HG03045 (cell line): ENCODE measurements at regions not wholly inside any gene's neighbourhood (a gene's known extent, or its start where the extent isn't known, plus 50 kb on each side); places are given as distances from the start of the nearest gene placed in this dataset.
"Not testable (repeated sequence)": the region's sequence is repeated elsewhere in the genome, so short reads cannot be mapped to it uniquely, and the experiment has no call there.

ENCODE experiments used
- ATAC-seq: cut with Tn5 transposase; IDR thresholded peaks from one replicate; pipeline ENCODE4 v1.9.1; 2021; ENCODE audit warnings: mild to moderate bottlenecking, moderate library complexity; ENCODE audit not compliant: unreplicated experiment

DNA sequence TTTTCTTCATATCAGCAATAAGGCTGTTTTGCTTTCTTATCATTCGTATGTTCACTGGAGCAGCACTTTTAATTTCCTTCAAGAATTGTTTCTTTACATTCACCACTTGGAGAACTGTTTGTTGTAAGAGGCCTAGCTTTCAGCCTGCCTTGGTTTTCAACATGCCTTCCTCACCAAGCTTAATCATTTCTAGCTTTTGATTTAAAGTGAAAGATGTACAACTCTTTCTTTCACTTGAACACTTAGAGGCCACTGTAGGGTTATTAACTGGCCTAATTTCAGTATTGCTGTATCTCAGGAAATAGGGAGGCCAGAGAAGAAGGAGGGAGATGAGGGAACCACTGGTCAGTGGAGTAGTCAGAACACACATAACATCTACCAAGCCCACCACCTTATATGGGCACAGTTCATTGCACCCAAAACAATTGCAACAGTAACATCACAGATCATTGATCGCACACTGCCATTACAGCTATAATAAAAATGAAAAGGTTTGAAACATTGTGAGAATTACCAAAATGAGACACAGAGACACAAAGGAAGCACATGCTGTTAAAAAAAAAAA lies 181.4 kb upstream of the TUBA3C start:
- no peak for ATAC-seq

- ATAC-seq: not testable (repeated sequence)
Observed at GRCh38 chr13:19359697-19360096, 178.1 kb upstream of the TUBA3C start.

- no peak for ATAC-seq
Observed at GRCh38 chr13:19345916-19346422, 164.3 kb upstream of the TUBA3C start.

GRCh38 chr13:19345158-19345557 lies 163.5 kb upstream of the TUBA3C start:
- ATAC-seq: peak; percentile 20

DNA sequence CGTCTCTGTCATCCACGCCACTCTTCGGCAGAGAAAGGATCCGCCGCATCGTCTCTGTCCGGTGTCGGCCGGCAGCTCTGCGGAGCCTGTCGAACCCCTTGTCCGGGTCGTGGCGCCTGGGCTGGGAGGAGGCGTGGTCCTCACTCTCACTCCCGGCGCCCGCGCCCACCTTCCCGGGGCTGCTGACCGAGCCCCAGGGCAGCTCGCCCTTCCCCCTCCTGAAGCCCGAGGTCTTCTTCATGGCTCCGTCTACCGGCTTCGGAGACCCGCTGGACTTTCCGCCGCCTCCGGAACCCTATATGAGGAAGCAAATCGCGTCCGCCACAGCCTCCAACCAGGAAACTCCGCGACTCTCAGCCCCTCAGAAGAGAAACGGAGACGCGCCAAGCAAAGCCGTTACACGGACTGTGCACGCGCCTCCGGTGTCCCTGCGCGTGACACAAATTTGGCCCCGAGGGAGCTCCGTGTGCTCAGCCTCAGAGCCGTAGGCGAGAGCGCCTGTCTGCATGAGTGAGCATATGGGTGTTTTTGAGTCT lies 163.0 kb upstream of the TUBA3C start:
- peak; percentile 61 for ATAC-seq

- ATAC-seq: no peak
Observed at GRCh38 chr13:19332378-19332777, 150.8 kb upstream of the TUBA3C start.

DNA sequence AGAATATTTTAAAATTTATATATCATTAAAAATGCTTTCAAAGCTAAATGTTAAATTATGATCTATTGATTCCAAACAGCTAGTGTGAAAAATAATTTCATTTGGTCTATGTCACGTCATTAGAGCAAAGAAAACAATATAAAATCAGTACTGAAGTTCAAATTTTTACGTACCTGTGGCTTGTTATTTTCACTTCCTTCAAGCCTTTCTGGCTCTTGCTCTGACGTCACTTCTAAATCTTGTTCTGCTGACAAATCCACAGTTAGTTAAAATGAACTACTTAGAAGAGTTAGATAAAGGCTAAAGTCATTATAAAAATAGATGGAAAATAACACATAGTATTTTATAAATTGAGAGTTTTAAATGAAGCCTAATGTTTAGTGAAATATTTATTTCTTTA lies 147.7 kb upstream of the TUBA3C start:
- ATAC-seq: no peak

- ATAC-seq: no peak
Observed at GRCh38 chr13:19324325-19324724, 142.7 kb upstream of the TUBA3C start.

DNA sequence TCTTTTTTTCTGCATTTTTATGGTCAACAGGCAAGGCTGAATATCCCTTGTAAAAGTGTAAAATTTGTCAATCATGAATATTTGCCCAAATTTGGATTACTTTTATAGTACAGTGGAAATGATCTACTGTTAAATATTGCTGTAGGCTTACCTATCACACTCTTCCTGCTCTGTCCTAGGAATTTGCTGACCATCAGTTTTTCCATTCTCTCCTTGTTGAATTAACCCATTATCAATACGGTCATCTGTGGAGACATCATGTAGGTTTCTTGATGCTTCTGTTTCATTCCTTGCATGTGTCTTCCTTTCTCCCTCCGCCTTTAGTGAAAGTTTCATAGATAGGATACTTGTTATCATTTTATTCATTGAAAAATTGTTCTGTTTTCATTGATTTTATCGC lies 139.6 kb upstream of the TUBA3C start:
- ATAC-seq: no peak

DNA sequence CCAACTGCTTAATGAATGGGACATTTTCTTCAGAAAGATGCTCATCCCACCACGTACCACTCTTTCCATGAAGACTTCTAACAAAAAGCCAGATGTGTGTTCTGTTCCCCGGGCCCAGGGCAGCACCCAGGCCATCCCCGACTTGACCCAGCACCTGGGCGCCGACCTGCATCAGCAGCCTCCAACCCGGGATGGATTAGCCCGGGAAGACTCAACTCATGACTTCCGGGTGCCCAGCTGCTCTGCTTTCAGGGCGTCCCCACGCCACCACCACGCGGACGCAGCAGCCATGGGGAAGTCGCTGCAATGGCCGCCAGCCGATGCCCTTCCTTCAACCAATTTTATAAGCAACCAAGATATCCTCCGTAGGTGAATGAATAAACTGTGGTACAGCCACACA lies 123.8 kb upstream of the TUBA3C start:
- no peak for ATAC-seq

DNA sequence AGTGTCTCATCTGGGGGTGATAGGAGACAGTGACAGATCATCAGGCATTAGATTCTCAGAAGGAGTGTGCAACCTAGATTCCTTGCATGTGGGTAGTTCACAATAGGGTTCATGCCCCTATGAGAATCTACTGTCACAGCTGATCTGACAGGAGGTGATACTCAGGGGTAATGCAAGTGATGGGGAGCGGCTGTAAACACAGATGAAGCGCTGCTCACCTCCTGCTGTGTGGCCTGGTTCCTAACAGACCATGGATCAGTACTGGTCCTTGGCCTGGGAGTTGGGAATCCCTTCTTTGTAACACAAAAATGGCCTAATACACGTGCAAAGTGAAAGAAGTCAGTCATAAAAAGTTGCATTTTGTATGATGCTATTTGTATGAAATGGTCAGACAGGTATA lies 107.6 kb upstream of the TUBA3C start:
- ATAC-seq: no peak

DNA sequence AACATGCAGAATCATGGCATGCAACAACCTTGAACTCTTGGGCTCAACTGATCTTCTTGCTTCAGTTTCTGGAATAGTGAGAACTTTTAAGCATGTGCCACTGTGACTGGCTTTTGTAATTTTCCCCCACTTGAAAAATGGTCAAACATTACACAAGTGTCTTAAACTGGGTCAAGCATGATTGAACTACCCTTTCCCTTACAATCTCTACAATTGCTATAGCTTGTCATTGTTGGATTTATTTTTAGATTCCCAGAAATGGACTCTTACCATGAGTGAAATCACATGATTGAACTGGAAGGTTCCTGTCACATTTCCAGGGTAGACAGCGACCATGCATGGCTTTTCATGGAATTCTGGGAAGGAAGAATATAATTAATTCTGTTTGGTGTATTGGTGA lies 102.2 kb upstream of the TUBA3C start:
- no peak for ATAC-seq

GRCh38 chr13:19268331-19268730 lies 86.7 kb upstream of the TUBA3C start:
- no peak for ATAC-seq

GRCh38 chr13:19267746-19268145 lies 86.1 kb upstream of the TUBA3C start:
- ATAC-seq: no peak

DNA sequence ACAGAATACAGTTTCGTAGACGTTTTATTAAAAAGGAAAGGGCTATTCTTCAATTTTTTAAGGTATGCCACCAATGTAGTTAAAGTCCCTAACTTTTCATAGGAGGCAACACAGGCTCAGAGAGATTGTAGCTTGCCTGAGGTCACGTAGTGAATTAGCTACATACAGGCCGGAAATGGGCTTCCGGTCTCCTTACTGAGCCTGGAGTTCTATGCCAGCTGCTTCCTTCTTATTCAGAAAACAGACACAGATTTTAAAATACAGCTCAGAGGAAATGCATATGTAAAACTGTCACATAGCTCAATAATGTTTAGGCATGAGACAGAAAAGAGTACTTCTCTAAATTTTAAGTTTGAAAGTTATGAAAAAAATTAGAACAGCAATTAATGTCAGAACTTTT lies 85.4 kb upstream of the TUBA3C start:
- ATAC-seq: no peak

- ATAC-seq: no peak
Observed at GRCh38 chr13:19264711-19265110, 83.1 kb upstream of the TUBA3C start.

DNA sequence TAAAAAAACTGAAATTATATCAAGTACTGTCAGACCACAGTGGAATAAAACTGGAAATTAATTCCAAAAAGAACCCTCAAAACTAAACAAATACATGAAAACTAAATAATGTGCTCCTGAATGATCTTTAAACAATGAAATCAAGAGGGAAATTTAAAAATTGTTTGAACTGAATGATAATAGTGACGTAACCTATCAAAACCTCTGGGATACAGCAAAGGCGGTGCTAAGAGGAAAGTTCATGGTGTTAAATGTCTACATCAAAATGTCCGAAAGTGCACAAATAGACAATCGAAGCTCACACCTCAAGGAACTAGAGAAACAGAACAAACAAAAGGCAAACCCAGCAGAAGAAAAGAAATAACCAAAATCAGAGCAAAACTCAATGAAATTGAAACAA lies 70.8 kb upstream of the TUBA3C start:
- ATAC-seq: no peak

DNA sequence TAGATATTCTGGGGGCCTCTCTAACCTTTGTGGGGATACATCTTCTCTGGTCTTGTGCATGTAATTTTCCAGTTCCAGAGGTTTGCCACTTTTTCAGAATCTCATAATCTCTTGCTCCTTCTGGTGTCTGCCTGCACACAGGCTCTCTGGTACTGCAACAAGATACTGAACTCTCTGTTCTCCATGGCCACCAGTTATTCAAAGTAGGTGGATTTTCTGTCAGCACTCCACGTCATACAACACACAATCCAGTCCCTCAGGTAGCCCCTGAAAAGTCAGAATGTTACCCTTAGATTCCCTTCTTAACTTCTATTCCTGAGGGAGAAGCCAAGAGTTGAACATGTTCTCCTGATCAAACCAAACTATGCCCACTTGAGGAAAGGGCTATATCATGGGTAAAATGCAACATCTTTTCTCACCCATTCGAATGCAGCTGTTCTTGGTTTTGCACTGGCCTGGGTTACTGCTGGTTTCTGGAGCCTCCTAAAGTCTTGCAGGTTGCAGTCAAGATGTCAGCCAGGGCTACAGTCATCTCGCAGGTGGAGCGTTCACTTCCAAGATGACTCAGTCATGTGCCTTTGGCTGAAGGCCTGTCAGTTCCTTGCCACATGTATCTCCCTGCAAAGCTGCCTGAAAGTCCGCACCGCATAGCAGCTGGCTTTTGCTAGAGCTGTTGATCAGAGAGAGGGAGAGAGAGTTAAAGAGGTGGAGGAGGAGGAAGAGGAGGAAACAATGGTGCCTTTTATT lies 57.7 kb upstream of the TUBA3C start:
- ATAC-seq: no peak
